ENCODE measurements at regions not wholly inside any gene's neighbourhood (a gene's known extent, or its start where the extent isn't known, plus 50 kb on each side); places are given as distances from the start of the nearest gene placed in this dataset.
A peak's percentile ranks its signal among the peaks of the same experiment; 100 is the strongest.
"Not testable (repeated sequence)": the region's sequence is repeated elsewhere in the genome, so short reads cannot be mapped to it uniquely, and the experiment has no call there.

DNA sequence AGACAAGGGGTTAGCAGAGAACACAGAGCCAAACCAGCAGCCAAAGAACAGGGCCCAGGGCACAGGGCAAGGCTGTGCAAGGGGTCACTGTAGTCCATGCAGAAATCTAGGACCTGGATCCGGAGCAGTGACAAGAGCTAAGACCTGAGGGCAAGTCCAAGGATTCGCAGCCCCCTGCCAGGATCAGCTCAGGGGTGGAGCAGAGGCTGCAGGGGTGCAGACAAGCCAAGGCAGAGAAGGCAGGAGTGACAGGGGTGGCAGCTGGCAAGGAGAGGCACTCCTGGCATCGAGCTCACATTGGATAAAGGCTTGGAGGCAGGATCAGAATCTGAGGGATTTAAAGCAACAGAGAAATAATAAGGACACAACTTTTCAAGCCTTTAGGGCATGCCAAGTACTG, 80.7 kb upstream of the NANOS1 start:
- no peak for DNase-seq (ENCODE audit: low read depth)

DNA sequence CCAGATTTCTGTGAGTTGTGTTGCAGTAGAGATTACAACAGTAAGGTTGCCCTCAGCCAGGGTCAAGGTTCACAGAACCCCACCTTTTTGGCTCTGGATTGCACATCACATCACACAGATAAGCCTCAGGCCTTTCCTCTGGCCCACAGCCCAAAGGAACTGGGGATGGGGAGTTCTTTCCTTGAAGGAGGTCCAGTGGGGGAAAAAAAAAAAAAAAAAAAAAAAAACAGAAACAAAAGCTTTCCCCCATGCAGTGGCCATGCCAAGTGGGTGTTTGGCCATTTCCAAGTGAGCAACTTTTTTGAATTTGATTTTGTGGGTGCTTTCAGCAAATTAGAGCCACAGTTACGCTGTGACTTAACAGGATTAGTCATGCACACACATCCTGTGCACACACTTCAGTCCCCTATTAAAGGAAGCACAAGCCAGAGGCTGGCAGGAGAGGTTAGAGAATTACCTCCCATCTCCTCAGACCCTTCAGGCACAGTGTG, 79.3 kb upstream of the NANOS1 start:
- no peak for DNase-seq (ENCODE audit: low read depth)

DNA sequence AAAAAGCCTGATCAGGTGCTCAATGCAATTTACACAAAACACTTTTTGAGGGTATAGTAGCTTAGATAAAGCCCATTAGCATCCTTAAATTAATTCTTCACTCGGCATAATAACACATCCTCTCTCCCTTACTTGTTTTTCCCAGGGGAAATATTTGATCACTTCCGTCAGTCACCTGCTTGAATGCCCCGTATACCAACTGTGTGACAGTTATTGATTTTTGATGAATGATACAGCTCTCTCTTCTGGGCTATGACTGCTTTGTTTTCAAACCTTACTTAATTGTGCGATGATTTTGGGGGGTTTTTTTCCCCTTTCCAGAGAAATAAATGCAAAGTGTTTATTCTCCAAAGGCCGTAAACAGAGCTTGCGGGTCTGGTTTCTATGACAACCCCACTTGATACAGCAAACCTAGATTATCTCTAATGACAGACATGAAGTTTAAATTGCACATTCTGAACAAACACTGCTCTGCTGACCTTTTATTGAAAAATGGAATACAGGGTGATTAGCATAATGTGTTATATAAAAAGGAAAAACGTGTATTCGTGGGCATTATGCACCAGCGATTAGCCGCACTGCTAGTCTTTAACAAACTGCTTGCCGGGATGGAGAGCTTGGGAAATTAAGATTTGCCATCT, 78.4 kb upstream of the NANOS1 start:
- no peak for DNase-seq (ENCODE audit: low read depth)

DNA sequence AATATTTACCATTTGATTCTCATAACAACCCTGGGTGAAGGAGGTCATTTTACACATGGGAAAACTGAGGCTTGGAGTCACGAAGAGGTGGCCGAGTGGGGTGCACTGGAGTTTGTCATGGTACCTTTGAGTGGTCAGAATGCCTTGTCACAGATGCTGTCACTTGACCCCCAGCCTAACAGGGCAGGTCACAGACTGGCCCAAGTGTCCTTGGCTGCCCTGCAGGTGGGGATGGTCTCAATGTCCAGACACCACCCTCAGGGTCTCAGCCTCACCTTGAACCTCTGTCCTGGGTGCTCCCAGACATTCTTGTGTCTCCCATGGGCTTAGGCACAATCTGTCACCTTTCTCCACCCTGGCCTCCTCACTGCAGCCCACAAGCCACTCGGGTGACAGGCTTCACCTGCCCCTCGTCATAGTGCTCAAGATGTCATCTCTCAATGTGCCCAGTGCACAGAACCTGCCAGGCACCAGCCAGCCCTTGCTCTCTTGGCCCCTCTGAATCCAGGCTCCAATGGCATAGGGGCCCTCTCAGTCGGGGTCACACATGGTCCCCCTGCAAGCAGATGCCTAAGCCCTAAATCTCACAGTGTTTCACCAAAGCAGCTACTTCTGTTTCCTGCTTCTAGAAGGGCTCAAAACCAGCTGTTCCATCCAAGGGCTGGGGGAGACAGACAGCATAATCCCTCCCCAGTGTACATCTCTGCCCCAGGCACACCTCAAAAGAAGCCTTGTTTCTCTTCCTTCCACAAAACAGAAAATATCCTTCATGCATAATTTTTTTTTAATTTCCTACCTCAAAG, 76.8 kb upstream of the NANOS1 start:
- no peak for DNase-seq (ENCODE audit: low read depth)

DNA sequence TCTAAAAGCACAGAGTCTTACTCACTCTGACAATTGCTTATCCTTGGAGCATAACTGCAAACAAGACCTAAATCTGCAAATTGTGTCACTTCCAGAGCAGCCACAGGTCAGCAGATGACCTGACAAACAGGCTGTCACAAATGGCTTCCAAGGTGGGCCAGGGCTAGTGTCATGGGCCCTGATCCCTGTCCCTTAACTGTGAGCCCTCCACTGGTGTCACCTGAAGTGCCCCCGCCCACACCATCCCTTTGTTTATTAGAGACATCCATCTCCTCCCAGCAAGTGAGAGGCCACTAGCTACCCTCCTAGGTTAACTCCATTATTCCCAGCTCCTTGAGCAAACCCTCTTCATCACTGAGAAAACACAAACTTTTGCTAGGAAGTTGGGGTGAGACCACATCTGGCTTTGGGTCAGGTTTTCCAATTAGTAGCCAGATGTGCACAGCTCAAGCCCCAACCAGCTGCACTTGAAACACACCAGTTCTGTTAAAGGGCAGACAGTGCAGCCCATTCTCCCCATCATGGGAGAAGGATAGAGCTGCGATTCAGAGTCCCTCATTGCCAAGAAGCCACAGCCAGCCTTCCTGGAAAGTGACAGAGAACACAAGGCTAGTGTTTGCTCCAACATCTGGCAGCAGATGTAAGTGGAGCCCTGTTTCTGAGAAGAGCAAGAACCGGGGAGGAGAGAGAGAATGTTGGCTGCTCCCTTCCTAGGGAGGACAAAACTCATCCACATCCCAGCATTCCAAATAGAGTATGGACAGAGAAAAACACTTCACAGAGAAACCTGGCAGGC, 75.7 kb upstream of the NANOS1 start:
- peak; percentile 48 for DNase-seq (ENCODE audit: low read depth)

DNA sequence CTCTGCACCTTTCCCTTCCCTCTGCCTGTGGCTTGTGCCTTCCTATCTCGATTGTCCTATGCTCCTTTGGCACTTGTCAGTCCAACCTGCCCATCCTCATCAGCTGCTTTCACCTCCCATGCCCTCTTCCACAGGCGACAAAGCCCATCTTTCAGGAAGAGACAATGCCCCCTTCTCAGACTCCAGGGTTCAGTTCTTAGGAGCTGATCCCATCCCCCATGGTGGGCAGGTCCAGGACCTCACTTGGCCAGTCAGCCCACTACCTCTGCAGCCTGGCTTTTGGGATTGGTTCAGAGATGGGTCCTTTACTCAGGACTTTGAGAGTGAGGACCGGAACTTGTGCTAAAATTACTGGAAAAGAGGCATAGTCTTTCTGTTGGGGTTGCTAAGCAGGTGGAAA, 74.0 kb upstream of the NANOS1 start:
- DNase-seq (ENCODE audit: low read depth): no peak

DNA sequence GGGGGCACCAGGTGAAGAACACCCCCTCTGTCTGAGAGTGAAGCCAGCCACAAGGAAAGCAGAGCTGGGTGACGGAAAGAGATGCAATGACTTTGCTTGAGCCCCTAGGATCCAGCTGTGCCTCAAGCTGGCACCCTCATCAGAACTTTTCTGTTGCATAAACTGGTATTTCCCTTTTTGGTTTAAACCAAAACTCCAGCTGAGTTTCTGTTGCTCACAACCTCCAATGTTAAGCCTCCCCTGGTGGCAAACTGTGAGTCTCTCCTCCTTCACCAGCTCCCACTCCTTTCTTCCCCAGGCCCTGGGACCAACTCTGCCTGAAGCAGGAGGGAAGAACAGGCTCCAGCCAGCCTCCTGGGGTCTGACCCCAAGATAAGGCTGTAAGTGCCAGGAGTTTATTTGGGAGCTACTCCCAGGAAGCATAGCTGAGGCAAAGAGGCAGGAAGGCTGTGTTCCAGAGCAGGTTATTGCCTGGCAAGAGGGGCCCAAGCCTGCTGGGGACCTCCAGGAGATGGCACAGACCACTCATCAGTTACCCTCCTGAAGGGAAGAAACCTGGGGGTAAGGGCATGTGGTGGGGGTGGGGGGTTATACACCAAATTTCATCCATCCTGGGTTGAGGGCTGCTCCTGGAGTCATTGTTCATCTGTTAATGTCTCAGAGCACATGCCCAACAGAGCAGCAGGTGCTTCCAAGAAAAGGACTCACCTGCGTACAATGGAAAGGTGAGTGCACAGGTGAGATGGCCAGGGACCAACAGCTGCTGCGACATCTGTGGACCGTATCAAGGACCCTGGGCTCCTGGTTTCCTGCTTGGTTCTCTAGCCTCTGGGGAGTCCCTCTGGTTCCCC, 73.3 kb upstream of the NANOS1 start:
- no peak for DNase-seq (ENCODE audit: low read depth)

DNA sequence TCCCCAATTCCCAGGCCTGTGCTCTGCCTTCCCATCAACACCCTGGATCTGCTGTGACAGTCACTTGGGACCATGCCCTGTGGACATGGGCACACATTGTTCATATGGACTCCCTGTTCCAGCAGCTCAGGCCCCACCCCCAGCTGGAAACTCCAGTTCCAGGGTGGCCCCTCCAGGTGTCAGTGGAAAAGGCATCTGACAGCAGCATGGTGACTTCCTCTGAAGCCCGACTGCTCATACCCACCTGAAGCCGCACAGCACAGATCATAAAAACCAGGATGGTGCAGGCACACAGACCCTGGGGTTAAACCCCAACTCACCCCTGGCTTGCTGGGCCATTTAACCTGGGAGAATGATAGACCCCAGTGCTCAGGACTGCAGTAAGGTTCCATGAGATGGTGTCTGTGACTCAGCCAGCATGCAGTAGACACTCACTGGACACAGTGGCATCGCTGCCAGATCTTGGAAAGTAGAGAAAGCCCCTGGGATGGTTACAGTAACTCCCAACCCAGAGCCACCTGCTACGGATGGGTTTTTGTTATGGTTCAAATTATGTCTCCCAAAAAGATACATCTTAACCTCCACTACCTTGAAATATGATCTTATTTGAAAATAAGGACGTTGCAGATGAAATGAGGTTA, 72.6 kb upstream of the NANOS1 start:
- DNase-seq (ENCODE audit: low read depth): no peak

DNA sequence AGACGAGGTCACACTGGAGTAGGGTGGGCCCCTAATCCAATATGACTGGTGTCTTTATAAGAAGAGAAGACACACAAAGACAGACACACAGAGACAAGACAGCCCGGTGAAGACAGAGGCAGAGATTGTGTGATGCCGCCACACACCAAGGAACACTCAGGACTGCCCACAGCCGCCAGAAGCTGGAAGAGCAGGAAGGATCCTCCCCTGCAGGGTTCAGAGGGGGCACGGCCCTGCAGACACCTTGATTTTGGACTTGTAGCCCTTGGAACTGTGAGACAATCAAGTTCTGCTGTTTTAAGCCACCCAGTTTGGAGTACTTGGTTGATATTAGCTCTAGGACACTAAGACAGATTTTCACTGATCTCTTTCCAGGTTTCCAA, 72.1 kb upstream of the NANOS1 start:
- no peak for DNase-seq (ENCODE audit: low read depth)

DNA sequence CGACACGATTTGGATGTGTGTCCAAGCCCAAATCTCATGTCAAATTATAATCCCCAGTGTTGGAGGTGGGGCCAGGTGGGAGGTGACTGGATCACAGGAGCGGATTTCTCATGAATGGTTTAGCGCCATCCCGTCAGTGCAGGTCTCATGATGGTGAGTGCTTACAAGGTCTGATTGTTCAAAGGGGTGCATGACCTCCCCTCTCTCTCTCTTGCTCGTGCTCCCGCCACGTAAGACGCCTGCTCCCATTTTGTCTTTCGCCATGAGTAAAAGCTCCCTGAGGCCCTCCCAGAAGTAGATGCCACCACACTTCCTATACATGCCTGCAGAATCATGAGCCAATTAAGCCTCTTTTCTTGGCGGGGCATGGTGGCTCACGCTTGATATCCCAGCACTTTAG, 71.5 kb upstream of the NANOS1 start:
- DNase-seq (ENCODE audit: low read depth): no peak

DNA sequence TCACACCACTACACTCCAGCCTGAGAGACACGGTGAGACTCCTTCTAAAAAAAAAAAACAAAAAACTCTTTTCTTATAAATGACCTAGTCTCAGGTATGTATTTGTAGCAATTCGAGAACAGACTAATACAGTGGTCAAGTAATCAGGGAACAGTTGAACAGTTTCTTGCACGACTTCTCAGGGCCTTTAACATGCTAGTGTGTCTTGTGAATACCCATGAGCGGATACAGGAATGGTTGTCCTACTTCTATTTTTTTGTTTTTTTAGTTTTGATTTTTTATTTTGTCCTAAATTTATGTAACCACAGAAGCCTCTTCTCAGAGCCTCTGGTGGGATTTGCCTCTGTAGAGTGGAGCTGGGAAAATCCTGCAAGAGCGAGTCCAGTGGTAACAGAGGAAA, 71.0 kb upstream of the NANOS1 start:
- no peak for DNase-seq (ENCODE audit: low read depth)

DNA sequence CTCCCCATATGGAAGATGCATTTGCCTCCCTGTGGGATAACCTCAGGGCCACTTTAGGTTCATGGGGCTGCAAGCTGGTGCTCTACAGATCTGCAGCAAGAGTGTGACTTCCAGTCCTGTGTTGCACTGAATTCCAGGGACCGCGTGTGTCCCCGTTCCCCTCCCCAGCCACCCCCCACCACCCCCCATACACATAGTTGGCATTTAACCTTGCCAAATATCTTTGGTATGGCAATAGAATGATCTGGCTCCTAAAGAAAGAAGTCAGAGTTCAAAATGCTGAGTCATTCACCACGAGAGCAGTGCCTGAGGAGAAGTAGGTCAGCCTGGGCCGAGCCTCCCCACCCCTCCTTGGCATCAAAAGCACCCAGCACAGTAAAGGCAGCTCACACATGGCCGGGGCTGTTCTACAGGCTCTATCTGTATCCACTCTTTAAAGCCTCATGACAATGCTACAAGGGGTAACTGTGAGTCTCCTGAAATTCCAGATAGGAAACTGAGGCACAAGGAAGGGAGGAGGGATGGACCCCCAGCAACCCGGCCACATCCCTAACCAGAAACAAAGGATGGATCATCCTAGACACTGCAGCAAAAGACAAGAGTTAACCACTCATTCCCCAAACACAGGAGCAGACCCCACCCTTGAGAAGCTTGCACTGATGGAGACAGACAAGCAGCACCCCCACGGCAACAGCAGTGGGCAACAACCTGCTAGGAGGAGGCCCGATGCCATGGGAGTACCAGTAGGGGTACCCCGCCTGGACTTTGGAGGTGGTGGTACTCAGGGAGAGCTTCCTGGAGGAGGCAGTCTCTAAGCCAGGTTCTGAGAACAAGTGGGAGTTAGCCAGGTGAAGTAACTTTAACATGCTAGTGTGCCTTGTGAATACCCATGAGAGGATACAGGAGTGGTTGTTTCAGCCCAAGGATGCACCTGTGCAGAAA, 70.3 kb upstream of the NANOS1 start:
- DNase-seq (ENCODE audit: low read depth): no peak

DNA sequence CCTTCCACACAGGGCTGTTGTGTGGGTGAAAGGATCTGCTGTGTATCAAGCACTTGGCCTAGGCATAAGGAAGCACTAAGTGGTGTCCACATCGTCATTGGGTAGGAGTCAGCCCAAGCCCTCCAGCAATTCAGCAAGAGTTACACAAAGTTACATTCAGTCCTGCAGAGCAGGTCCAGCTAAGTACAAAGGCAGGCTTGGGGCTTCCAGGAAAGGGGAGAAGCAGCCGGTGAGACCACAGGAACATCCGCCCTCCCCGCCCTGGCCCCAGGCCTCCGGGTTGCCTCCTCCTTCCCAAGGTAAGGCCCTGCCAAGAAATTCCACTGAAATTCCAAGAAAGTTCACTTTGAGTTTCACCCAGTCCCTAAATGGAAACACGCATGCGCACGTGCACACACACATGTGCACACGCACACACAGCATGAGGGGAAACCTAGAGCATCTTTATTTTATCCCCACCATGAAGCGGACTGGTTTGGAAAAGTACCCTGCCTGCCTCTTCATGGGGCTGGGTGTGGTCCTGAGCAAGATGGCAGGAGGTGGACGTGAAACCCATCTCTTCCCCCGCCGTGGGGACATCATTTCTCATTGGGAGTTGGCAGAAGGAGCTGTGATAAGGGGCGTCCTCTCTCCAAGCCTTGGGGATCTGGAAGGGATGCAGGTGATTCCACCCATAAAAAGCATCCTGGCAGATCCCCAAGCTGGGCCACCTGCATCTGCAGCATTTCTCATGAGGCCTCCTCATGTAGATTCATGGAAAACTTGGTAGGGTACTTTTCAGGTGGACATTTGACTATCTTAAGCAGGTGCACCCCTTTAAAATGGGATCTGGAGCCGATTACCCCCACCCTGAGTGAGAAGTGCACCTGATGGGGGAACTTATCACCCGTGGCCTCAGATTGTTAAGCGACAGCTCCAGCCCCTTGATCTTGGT, 69.1 kb upstream of the NANOS1 start:
- DNase-seq (ENCODE audit: low read depth): no peak

DNA sequence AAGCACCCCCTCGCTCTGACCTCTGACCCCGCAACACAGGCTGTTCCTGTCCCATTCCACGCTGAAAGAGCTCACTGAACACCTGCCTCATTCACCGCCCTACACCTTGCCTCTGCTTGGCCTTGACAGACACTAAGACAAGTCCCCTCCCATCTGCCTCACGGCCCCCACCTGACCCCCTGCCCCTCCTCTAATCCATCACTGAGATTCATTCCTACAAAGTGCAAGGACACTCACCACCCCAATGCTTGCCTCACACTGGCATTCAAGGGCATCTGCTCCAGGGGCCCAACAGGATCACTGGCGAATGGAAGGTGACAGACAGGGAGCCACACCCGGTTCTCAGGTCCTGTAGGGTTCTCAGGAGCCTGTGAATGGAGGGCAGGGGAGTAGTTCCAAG, 68.1 kb upstream of the NANOS1 start:
- DNase-seq (ENCODE audit: low read depth): no peak

DNA sequence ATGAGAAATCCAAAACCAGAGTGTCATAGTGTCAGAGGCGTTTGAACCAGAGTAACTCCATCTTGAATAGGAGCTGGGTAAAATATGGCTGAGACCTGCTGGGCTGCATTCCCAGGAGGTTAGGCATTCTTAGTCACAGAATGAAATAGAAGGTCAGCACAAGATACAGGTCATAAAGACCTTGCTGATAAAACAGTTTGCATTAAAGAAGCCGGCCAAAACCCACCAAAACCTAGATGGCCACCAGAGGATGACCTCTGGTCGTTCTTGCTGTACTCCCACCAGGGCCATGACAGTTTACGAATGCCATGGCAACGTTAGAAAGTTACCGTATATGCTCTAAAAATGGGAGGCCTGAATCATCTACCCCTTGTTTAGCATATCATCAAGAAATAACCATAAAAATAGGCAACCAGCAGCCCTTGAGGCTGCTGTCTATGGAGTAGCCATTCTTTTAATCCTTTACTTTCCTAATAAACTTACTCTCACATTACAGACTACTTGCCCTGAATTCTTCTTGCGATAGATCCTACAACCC, 67.1 kb upstream of the NANOS1 start:
- not testable (repeated sequence) for DNase-seq (ENCODE audit: low read depth)

DNA sequence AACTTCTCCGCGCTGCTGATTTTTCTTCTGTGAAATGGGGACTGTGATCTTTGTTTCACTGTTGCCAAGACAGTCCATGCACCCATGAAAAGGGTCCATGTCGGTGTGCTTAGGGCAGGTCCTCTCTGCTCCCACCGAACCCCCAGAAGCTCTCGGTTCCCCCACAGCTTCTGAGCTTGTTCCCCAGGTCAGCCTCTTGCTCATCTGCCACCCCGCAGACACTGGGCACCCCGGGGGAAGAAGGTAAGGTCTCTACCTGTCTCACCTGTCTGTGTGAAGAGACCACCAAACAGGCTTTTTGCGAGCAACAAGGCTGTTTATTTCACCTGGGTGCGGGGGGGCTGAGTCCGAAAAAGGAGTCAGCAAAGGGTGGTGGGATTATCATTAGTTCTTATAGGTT, 66.2 kb upstream of the NANOS1 start:
- DNase-seq (ENCODE audit: low read depth): no peak

DNA sequence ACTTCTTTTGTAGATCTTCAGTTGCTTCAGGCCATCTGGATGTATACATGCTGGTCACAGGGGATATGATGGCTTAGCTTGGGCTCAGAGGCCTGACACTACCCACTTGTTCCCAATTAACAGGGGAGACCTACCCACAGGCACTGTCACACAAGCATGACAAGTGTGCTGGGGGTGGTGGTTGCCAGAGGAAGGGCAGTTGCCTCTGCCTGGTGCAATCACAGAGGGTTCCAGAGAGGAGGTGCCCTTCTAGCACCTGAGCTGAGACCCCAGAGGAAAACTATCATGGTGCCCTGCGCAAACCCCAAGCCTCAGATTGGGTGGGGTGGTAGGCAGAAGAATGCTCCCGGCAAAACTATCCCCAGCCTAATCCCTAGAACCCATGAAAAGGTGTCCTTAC, 65.6 kb upstream of the NANOS1 start:
- DNase-seq (ENCODE audit: low read depth): no peak

DNA sequence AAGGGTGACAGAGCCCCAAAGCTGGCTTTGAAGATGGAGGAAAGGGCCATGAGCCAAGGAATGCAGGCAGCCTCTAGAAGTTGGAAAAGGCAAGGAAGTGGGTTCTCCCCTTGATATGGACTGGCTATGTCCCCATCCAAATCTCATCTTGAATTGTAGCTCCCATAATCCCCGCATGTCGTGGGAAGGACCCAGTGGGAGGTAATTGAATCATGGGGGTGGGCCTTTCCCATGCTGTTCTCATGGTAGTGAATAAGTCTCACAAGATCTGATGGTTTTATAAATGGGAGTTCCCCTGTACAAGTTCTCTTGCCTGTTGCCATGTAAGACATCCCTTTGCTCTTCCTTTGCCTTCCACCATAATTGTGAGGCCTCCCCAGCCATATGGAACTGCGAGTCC, 65.0 kb upstream of the NANOS1 start:
- DNase-seq (ENCODE audit: low read depth): not testable (repeated sequence)

DNA sequence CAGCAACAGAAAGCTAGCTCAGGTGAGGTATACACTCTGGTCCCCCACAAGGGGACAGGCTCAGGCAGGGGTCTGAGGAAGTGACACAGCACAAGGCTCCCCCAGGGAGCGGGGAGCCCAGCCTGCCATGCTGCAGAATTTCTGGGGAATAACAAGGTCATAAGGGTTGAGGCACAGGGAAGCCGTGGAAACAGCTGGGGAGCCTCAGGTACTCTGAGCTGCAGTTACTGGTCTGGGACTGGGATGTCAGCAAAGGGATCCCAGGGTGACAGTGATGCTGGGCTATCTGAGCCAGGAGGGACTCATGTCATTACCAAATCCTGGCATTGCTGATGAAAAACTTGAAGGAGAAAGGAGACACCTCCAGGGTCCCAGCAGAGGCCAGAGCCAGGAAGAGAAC, 64.4 kb upstream of the NANOS1 start:
- DNase-seq (ENCODE audit: low read depth): no peak
